Activated B cell treated with CpG ODN at 0.5 μM for 24 hours (primary cell): ENCODE measurements at regions not wholly inside any gene's neighbourhood (a gene's known extent, or its start where the extent isn't known, plus 50 kb on each side); places are given as distances from the start of the nearest gene placed in this dataset.

Experiments
- ATAC-seq: fragments of 200-7000 bp; cut with Tn5 transposase; one replicate; pipeline ENCODE4 v1.10.0; 2021; ENCODE audit warnings: low read depth, mild to moderate bottlenecking, moderate library complexity
- CTCF ChIA-PET: fragments of 350-600 bp; sonication (Branson Sonifier 250); formaldehyde crosslinking; loops from one replicate; lab custom pipeline; 2021; ENCODE audit warnings: antibody characterized with exemption; lab: Charles Lee
- POLR2A ChIA-PET: fragments of 350-600 bp; sonication (Branson Sonifier 250); formaldehyde crosslinking; loops from one replicate; lab custom pipeline; 2021; ENCODE audit warnings: antibody characterized with exemption; lab: Charles Lee
- DNase-seq: peaks from one replicate; pipeline ENCODE4 v3.0.0; 2022
- H3K27ac Mint-ChIP-seq: one replicate; pipeline ENCODE4 v1.8.0; 2020; ENCODE audit warnings: mixed read lengths
- H3K27me3 Mint-ChIP-seq: one replicate; pipeline ENCODE4 v1.8.0; 2021; ENCODE audit warnings: mixed read lengths
- H3K36me3 Mint-ChIP-seq: one replicate; pipeline ENCODE4 v1.8.0; 2021; ENCODE audit warnings: low read depth, mixed read lengths
- H3K4me1 Mint-ChIP-seq: one replicate; pipeline ENCODE4 v1.8.0; 2021; ENCODE audit warnings: mixed read lengths
- H3K4me3 Mint-ChIP-seq: one replicate; pipeline ENCODE4 v1.8.0; 2020; ENCODE audit warnings: mild to moderate bottlenecking, mixed read lengths
- H3K9me3 Mint-ChIP-seq: one replicate; pipeline ENCODE4 v1.8.0; 2020; ENCODE audit warnings: mixed read lengths
- CTCF ChIP-seq: fragments of 200-600 bp; IDR thresholded peaks from one replicate; pipeline ENCODE4 v1.8.0; 2022; ENCODE audit warnings: antibody characterized with exemption, mild to moderate bottlenecking
- intact Hi-C: fragments of 100-400 bp; cut with micrococcal nuclease; formaldehyde crosslinking; loops from one replicate; pipeline ENCODE4 v1.15.1; 2024

DNA sequence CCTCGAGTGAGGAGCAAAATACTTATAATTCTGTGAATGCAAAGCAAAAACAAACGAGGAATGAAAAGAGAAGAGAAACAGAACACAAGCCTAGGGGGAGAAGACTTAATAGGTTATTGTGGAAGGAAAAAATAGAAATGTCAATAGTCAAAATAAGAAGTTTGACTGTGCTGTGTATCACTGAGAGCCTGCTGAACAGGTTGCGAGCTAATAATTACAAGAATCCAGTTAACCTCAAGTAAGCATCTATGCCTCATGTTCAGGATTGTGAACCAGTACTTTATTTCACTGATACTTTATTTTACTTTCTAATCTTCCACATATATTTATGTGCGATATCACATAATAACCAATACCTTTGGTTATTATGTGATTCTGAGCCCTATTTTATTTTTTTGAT lies 316.7 kb downstream of the OTUD1 start:
- CTCF ChIA-PET: no interaction called here

GRCh38 chr10:23768281-23768680 lies 329.4 kb downstream of the OTUD1 start:
- CTCF ChIA-PET: no interaction called here
- peaks cover 5% of the 10 kb centered on the region for H3K9me3 Mint-ChIP-seq
- no peak for DNase-seq
- no peak for ATAC-seq
- no peak overlapping the region for H3K4me3 Mint-ChIP-seq
- H3K4me1 Mint-ChIP-seq: no peaks in the 10 kb centered on the region
- no peak for TF ChIP-seq CTCF
- no peak overlapping the region for H3K27ac Mint-ChIP-seq
- H3K36me3 Mint-ChIP-seq: no peaks in the 10 kb centered on the region
- POLR2A ChIA-PET: no interaction called here
- intact Hi-C loops: no loop called here
- H3K27me3 Mint-ChIP-seq: no peaks in the 10 kb centered on the region

More for the DNA sequence above, 316.7 kb downstream of the OTUD1 start:
- H3K36me3 Mint-ChIP-seq: no peaks in the 10 kb centered on the region
- no peak overlapping the region for H3K27ac Mint-ChIP-seq
- POLR2A ChIA-PET: no interaction called here
- no peaks in the 10 kb centered on the region for H3K9me3 Mint-ChIP-seq
- intact Hi-C loops: no loop called here
- H3K4me3 Mint-ChIP-seq: no peak overlapping the region
- no peaks in the 10 kb centered on the region for H3K4me1 Mint-ChIP-seq
- DNase-seq: no peak
- H3K27me3 Mint-ChIP-seq: peaks cover 3% of the 10 kb centered on the region
- TF ChIP-seq CTCF: no peak
- no peak for ATAC-seq

- Mint-ChIP-seq H3K9me3 (no peaks in the 10 kb centered on the region), H3K4me3 (no peak overlapping the region), H3K36me3 (no peaks in the 10 kb centered on the region), H3K27ac (no peak overlapping the region), H3K4me1 (no peaks in the 10 kb centered on the region), H3K27me3 (no peaks in the 10 kb centered on the region)
- no peak for DNase-seq
- TF ChIP-seq CTCF: no peak
- ATAC-seq: no peak
- intact Hi-C loops: no loop called here
- ChIA-PET CTCF (no interaction called here), POLR2A (no interaction called here)
Observed at GRCh38 chr10:23777153-23777552, 338.3 kb downstream of the OTUD1 start.

GRCh38 chr10:23779301-23779700 lies 340.4 kb downstream of the OTUD1 start:
- Mint-ChIP-seq H3K27me3 (no peaks in the 10 kb centered on the region), H3K4me1 (no peaks in the 10 kb centered on the region), H3K9me3 (no peaks in the 10 kb centered on the region), H3K36me3 (no peaks in the 10 kb centered on the region), H3K4me3 (no peak overlapping the region), H3K27ac (no peak overlapping the region)
- POLR2A ChIA-PET: no interaction called here
- no peak for TF ChIP-seq CTCF
- CTCF ChIA-PET: no interaction called here
- intact Hi-C loops: no loop called here
- ATAC-seq: no peak
- no peak for DNase-seq

DNA sequence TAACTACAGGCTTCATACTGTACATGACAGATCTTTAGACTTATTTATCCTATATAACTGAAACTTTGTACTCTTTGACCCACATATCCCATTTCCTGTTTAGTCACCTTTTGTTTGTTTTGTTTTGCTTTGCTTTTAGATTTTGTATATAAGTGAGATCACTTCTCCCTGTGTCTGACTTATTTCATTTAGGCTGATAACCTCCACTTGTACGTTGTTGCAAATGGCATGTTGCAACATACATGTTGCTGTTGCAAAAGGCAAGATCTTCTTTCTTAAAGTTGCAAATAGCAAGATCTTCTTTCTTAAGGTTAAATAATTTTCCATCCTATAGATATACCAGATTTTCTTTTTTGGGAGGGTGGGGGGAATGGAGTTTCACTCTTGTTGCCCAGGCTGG lies 341.5 kb downstream of the OTUD1 start:
- Mint-ChIP-seq H3K27ac (no peak overlapping the region), H3K4me3 (no peak overlapping the region), H3K36me3 (no peaks in the 10 kb centered on the region), H3K9me3 (no peaks in the 10 kb centered on the region), H3K4me1 (no peaks in the 10 kb centered on the region), H3K27me3 (no peaks in the 10 kb centered on the region)
- no peak for DNase-seq
- CTCF ChIA-PET: no interaction called here
- no peak for TF ChIP-seq CTCF
- POLR2A ChIA-PET: no interaction called here
- ATAC-seq: no peak
- intact Hi-C loops: no loop called here
